ENCODE measurements at regions not wholly inside any gene's neighbourhood (a gene's known extent, or its start where the extent isn't known, plus 50 kb on each side); places are given as distances from the start of the nearest gene placed in this dataset.
A peak's percentile ranks its signal among the peaks of the same experiment; 100 is the strongest.

DNA sequence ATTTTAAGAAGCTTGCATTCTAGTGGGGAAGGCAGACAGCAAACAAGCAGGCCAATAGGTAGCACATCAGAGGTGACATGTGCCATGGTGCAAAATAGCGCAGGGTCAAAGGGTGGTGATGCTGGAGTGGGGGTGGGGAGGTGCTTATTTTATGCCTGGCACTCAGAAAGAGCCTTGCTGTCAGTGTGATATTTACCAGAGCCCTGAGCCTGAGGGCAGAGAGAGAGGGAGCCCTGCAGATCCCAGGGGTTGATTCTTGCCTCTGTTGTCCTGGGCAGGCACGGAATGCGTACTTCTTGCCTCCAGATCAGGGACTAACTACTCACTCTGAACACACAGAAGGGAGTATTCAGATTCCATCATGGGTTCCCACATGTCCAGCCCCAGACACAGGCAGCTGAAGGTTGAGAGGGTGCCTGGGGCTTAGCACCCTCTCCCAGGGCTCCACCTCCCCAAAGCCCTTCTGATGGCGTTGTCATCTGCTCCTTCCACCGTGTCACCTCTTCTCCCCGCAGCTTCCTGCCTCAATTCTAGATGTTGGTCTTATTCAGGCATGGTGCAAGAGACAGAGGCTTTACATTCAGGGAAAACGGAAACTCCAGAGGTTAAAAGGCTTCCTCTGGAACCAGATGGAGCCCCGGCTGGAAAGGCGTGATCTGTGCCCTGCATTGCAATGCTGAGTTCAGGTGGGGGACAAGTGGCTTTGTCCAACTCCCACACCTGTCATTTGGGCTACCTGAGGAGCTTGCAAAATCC, 252.3 kb downstream of the HAUS1 start:
- Histone ChIP-seq H3K27ac (ENCODE audit: low read length) (no peak overlapping the region), H3K4me3 (ENCODE audit: low read length) (no peak overlapping the region), H3K36me3 (ENCODE audit: control insufficient read depth, insufficient read depth, low read length) (no peaks in the 10 kb centered on the region), H3K27me3 (ENCODE audit: control insufficient read depth, insufficient read depth, low read length) (no peaks in the 10 kb centered on the region), H3K9me3 (ENCODE audit: control insufficient read depth, insufficient read depth, low read length) (no peaks in the 10 kb centered on the region), H3K4me1 (ENCODE audit: control insufficient read depth, insufficient read depth, low read length) (no peaks in the 10 kb centered on the region)
- WGBS (ENCODE audit: insufficient coverage, insufficient read length) = no CpG with 5 or more reads among the region's 9 CpGs
- no peak for DNase-seq (ENCODE audit: low read depth, low spot score)

DNA sequence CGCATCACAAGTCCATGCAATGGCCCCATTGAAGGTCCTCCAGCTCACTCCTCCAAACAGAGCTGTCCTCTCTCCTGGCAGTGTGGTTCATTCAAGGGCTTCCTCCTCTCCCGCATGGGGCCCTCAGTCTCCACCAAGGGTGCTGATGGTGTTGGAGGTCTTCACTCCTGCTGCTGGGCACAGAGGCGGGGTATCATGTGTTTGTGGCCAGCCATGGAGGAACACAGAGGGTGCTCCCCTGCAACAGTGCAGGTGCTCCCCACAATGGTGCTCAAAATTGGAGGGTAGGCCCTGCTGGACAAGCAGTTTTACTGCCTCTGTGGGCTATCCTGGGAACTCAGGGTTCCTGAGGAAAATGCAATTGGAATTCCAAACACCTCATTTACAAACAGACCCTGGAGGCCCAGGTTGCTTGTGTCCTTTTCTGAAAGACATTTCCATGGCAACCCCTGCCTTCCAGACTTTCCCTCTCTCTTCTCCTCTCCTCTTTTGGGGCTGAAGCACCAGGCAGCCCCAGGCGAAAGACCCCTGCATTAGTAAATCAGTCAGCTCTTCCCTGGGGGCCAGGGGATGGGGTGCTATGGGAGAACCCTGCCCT, 256.0 kb downstream of the HAUS1 start:
- WGBS (ENCODE audit: insufficient coverage, insufficient read length) = no CpG with 5 or more reads among the region's 4 CpGs
- Histone ChIP-seq H3K27ac (ENCODE audit: low read length) (no peak overlapping the region), H3K36me3 (ENCODE audit: control insufficient read depth, insufficient read depth, low read length) (no peaks in the 10 kb centered on the region), H3K9me3 (ENCODE audit: control insufficient read depth, insufficient read depth, low read length) (no peaks in the 10 kb centered on the region), H3K4me3 (ENCODE audit: low read length) (no peak overlapping the region), H3K4me1 (ENCODE audit: control insufficient read depth, insufficient read depth, low read length) (no peaks in the 10 kb centered on the region), H3K27me3 (ENCODE audit: control insufficient read depth, insufficient read depth, low read length) (no peaks in the 10 kb centered on the region)
- DNase-seq (ENCODE audit: low read depth, low spot score) = no peak

DNA sequence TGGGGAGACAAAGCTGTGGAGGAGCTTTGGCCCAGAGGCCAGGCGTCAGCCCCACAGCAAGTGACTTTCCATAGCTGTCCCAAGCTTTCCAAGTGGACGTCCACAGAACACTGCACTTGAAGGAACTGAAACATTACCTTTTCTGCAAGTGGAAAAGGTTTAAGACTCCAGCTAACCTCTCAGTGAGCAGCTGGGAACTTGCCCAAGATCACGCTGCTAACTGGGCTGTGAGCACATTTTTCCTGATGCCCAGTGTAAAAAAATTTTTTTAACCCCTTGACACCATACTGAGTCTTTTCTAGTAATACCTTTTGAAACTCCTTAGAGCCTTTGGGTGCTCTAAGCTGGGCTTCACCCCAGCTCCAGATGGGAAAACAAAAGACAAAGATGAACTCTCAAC, 256.7 kb downstream of the HAUS1 start:
- Histone ChIP-seq H3K27ac (ENCODE audit: low read length) (no peak overlapping the region), H3K4me3 (ENCODE audit: low read length) (no peak overlapping the region), H3K27me3 (ENCODE audit: control insufficient read depth, insufficient read depth, low read length) (no peaks in the 10 kb centered on the region), H3K36me3 (ENCODE audit: control insufficient read depth, insufficient read depth, low read length) (no peaks in the 10 kb centered on the region), H3K9me3 (ENCODE audit: control insufficient read depth, insufficient read depth, low read length) (no peaks in the 10 kb centered on the region), H3K4me1 (ENCODE audit: control insufficient read depth, insufficient read depth, low read length) (no peaks in the 10 kb centered on the region)
- no CpG with 5 or more reads among the region's 3 CpGs for WGBS (ENCODE audit: insufficient coverage, insufficient read length)
- no peak for DNase-seq (ENCODE audit: low read depth, low spot score)

DNA sequence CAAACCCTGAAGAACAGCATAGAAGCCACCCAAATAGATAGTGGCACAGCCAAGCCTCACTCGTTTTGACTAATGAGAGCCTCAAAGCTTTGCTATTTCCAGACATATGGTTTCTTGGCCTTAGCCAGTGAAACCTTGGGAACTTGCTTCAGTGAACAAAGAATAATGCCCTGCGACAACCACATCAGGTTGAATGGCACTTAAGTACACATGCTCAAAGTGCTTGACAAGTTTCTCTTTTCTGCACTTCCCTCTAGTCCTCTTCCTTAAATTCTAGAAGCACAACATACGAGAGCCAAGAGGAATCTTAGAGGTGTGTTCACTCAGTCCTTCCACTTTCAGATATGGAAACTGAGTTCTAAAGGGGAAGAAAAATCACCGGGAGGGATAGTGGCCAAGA, 258.3 kb downstream of the HAUS1 start:
- H3K4me3 ChIP-seq (ENCODE audit: low read length) = no peak overlapping the region
- no peak for DNase-seq (ENCODE audit: low read depth, low spot score)
- no peaks in the 10 kb centered on the region for H3K4me1 ChIP-seq (ENCODE audit: control insufficient read depth, insufficient read depth, low read length)
- H3K9me3 ChIP-seq (ENCODE audit: control insufficient read depth, insufficient read depth, low read length) = no peaks in the 10 kb centered on the region
- no peaks in the 10 kb centered on the region for H3K36me3 ChIP-seq (ENCODE audit: control insufficient read depth, insufficient read depth, low read length)
- H3K27me3 ChIP-seq (ENCODE audit: control insufficient read depth, insufficient read depth, low read length) = no peaks in the 10 kb centered on the region
- WGBS (ENCODE audit: insufficient coverage, insufficient read length) = no CpG with 5 or more reads among the region's 4 CpGs
- no peak overlapping the region for H3K27ac ChIP-seq (ENCODE audit: low read length)

DNA sequence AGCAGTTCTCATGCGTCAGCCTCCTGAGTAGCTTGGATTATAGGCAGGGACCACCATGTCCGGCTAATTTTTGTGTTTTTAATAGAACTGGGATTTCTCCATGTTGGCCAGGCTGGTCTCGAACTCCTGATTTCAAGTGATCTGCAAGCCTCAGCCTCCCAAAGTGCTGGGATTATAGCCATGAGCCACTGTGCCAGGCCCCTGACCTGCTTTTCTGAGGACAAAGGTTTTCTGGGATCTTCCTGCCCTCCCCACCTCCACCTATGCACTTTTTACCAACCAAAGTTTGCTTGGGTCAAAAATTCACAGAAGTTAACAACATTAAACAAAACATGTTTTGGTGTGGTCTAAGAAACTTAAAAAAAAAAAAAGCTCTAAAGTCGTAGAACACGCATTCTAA, 259.9 kb downstream of the HAUS1 start:
- no peaks in the 10 kb centered on the region for H3K27me3 ChIP-seq (ENCODE audit: control insufficient read depth, insufficient read depth, low read length)
- no CpG with 5 or more reads among the region's 5 CpGs for WGBS (ENCODE audit: insufficient coverage, insufficient read length)
- no peaks in the 10 kb centered on the region for H3K4me1 ChIP-seq (ENCODE audit: control insufficient read depth, insufficient read depth, low read length)
- H3K36me3 ChIP-seq (ENCODE audit: control insufficient read depth, insufficient read depth, low read length) = no peaks in the 10 kb centered on the region
- no peak overlapping the region for H3K4me3 ChIP-seq (ENCODE audit: low read length)
- H3K27ac ChIP-seq (ENCODE audit: low read length) = no peak overlapping the region
- no peak for DNase-seq (ENCODE audit: low read depth, low spot score)
- H3K9me3 ChIP-seq (ENCODE audit: control insufficient read depth, insufficient read depth, low read length) = no peaks in the 10 kb centered on the region

DNA sequence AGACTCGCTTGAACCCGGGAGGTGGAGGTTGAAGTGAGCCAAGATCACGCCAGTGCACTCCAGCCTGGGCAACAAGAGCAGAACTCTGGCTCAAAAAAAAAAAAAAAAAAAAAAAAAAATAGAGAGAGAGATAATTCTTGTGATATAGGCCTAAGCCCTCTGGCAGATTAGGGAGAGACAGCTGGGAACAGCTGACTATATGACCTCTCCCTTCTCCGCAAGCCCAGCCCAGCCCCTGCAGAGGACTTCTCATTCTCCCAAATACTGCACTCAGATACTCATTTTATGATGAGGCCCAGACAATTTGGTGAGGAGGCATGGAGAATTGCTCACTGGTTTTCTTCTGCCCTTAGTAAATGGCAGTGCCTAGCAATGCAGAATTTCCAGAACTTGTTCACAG, 262.0 kb downstream of the HAUS1 start:
- H3K4me1 ChIP-seq (ENCODE audit: control insufficient read depth, insufficient read depth, low read length) = no peaks in the 10 kb centered on the region
- H3K27ac ChIP-seq (ENCODE audit: low read length) = no peak overlapping the region
- no CpG with 5 or more reads among the region's 4 CpGs for WGBS (ENCODE audit: insufficient coverage, insufficient read length)
- H3K4me3 ChIP-seq (ENCODE audit: low read length) = no peak overlapping the region
- H3K27me3 ChIP-seq (ENCODE audit: control insufficient read depth, insufficient read depth, low read length) = no peaks in the 10 kb centered on the region
- H3K36me3 ChIP-seq (ENCODE audit: control insufficient read depth, insufficient read depth, low read length) = no peaks in the 10 kb centered on the region
- no peaks in the 10 kb centered on the region for H3K9me3 ChIP-seq (ENCODE audit: control insufficient read depth, insufficient read depth, low read length)
- DNase-seq (ENCODE audit: low read depth, low spot score) = no peak

DNA sequence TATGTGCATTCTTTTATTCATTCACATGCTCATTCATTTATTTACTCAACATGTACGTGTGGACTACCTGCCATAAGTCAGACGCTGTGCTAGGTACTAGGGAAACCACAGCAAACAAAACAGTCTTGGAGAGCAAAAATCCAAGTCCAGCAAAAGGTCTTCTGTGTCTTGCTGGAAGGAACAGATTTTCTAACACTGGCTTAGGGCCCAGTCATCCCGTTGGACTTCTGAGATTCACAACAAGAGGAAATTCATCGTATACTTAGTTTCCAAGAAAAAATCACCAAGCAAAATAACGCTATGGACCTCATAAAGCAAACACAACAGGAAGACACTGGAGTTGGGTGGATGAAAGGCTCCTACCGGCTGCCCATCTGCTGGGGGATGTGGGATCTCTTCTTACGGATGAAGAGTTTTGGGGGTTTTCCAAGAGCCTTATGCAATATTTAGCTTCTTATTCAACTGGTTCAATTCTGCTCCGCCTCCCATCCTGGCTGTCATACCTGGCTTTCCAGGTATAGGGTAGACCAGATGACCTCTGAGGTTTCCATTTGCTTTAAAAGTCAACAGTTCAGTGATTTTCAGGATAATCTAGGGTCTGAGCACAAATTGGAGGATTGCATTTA, 262.7 kb downstream of the HAUS1 start:
- H3K27me3 ChIP-seq (ENCODE audit: control insufficient read depth, insufficient read depth, low read length) = no peaks in the 10 kb centered on the region
- DNase-seq (ENCODE audit: low read depth, low spot score) = no peak
- H3K36me3 ChIP-seq (ENCODE audit: control insufficient read depth, insufficient read depth, low read length) = no peaks in the 10 kb centered on the region
- H3K4me1 ChIP-seq (ENCODE audit: control insufficient read depth, insufficient read depth, low read length) = no peaks in the 10 kb centered on the region
- H3K9me3 ChIP-seq (ENCODE audit: control insufficient read depth, insufficient read depth, low read length) = no peaks in the 10 kb centered on the region
- H3K4me3 ChIP-seq (ENCODE audit: low read length) = no peak overlapping the region
- WGBS (ENCODE audit: insufficient coverage, insufficient read length) = no CpG with 5 or more reads among the region's 8 CpGs
- H3K27ac ChIP-seq (ENCODE audit: low read length) = no peak overlapping the region

DNA sequence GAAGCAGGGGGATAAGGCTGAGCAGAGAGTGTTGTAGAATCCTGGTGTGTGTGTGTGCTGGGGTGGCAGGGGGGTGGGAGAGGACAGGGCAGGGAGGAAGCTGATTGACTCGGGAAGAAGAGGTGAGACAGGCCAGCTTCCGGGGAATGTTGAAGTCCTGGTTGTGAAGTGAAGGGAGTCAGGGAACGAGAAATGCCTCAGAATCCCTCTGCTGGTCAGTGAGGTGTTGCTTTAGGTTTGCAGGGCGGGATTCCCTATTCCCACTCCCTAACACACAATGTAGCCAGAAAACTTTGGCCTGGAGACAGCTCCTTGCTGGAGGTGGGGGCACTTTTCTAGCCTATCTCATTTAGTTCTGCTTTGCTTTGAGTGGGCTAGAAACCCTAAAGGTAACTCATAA, 265.1 kb downstream of the HAUS1 start:
- no peaks in the 10 kb centered on the region for H3K4me1 ChIP-seq (ENCODE audit: control insufficient read depth, insufficient read depth, low read length)
- no peaks in the 10 kb centered on the region for H3K36me3 ChIP-seq (ENCODE audit: control insufficient read depth, insufficient read depth, low read length)
- no peak overlapping the region for H3K4me3 ChIP-seq (ENCODE audit: low read length)
- peak; percentile 50 for DNase-seq (ENCODE audit: low read depth, low spot score)
- H3K27me3 ChIP-seq (ENCODE audit: control insufficient read depth, insufficient read depth, low read length) = no peaks in the 10 kb centered on the region
- no peaks in the 10 kb centered on the region for H3K9me3 ChIP-seq (ENCODE audit: control insufficient read depth, insufficient read depth, low read length)
- H3K27ac ChIP-seq (ENCODE audit: low read length) = no peak overlapping the region
- WGBS (ENCODE audit: insufficient coverage, insufficient read length) = no CpG with 5 or more reads among the region's 4 CpGs

DNA sequence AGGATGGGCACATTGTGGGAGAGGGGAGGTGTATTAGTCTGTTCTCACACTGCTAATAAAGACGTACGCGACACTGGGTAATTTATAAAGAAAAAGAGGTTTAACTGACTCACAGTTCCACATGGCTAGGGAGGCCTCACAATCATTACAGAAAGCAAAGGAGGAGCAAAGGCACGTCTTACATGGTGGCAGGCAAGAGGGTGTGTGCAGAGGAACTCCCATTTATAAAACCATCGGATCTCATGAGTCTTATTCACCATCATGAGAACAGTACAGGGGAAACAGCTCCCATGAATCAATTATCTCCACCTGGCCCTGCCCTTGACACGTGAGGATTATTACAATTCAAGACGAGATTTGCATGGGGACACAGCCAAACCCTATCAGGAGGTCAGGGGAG, 266.7 kb downstream of the HAUS1 start:
- H3K4me1 ChIP-seq (ENCODE audit: control insufficient read depth, insufficient read depth, low read length) = no peaks in the 10 kb centered on the region
- no CpG with 5 or more reads among the region's 7 CpGs for WGBS (ENCODE audit: insufficient coverage, insufficient read length)
- H3K4me3 ChIP-seq (ENCODE audit: low read length) = no peak overlapping the region
- H3K27ac ChIP-seq (ENCODE audit: low read length) = no peak overlapping the region
- no peak for DNase-seq (ENCODE audit: low read depth, low spot score)
- no peaks in the 10 kb centered on the region for H3K9me3 ChIP-seq (ENCODE audit: control insufficient read depth, insufficient read depth, low read length)
- H3K36me3 ChIP-seq (ENCODE audit: control insufficient read depth, insufficient read depth, low read length) = no peaks in the 10 kb centered on the region
- H3K27me3 ChIP-seq (ENCODE audit: control insufficient read depth, insufficient read depth, low read length) = no peaks in the 10 kb centered on the region

DNA sequence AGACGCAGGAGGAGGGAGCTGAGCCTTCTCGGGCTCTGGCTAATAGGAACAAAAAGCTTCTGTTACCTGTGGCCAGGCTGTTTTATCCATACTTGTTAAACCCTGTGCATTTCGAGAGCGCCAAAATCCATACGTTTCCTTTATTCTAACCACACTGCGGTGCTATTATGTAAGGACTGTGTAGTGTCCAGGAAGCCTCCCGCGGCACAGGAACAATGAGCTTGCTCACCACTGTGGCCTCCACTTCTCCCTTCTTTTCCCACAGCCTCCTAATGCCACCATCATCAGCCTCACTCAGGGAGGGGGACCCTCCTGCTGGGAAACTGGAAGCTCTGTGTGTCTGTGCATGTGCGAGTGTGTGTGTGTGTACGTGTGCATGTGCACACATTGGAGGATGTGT, 268.5 kb downstream of the HAUS1 start:
- DNase-seq (ENCODE audit: low read depth, low spot score) = no peak
- Histone ChIP-seq H3K27me3 (ENCODE audit: control insufficient read depth, insufficient read depth, low read length) (no peaks in the 10 kb centered on the region), H3K36me3 (ENCODE audit: control insufficient read depth, insufficient read depth, low read length) (no peaks in the 10 kb centered on the region), H3K4me1 (ENCODE audit: control insufficient read depth, insufficient read depth, low read length) (no peaks in the 10 kb centered on the region), H3K9me3 (ENCODE audit: control insufficient read depth, insufficient read depth, low read length) (no peaks in the 10 kb centered on the region), H3K27ac (ENCODE audit: low read length) (no peak overlapping the region), H3K4me3 (ENCODE audit: low read length) (no peak overlapping the region)
- WGBS (ENCODE audit: insufficient coverage, insufficient read length) = no CpG with 5 or more reads among the region's 10 CpGs
